ENCODE measurements at regions not wholly inside any gene's neighbourhood (a gene's known extent, or its start where the extent isn't known, plus 50 kb on each side); places are given as distances from the start of the nearest gene placed in this dataset.

DNA sequence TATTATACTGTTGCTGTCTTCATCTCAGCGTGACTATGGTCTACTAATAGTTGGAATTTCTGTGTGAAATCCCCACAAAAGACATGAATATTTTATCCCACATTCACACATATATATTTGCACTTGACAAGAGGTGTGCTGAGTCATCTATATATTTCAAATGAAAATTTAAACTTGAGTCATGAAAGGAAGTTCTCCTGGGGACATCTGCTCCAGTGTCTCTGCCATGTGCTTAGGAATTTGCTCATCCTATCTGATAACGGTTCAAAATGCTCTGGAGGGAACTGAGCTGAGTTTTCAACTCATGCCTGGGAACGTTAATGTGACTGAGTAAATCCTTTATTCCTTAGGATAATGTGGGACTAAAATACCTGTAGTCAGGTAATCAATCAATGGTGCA is 326.2 kb upstream of the MEX3C start:
- TF ChIP-seq, protein P1, sequence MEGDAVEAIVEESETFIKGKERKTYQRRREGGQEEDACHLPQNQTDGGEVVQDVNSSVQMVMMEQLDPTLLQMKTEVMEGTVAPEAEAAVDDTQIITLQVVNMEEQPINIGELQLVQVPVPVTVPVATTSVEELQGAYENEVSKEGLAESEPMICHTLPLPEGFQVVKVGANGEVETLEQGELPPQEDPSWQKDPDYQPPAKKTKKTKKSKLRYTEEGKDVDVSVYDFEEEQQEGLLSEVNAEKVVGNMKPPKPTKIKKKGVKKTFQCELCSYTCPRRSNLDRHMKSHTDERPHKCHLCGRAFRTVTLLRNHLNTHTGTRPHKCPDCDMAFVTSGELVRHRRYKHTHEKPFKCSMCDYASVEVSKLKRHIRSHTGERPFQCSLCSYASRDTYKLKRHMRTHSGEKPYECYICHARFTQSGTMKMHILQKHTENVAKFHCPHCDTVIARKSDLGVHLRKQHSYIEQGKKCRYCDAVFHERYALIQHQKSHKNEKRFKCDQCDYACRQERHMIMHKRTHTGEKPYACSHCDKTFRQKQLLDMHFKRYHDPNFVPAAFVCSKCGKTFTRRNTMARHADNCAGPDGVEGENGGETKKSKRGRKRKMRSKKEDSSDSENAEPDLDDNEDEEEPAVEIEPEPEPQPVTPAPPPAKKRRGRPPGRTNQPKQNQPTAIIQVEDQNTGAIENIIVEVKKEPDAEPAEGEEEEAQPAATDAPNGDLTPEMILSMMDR (IDR thresholded peaks at IDR 0.05) = no peak
- no peak overlapping the region for H3K27ac ChIP-seq
- H3K36me3 ChIP-seq = no peaks in the 10 kb centered on the region
- no peaks in the 10 kb centered on the region for H3K27me3 ChIP-seq
- no peak for DNase-seq (ENCODE audit: low spot score in 2 of 2)
- intact Hi-C loops (cut with DNase I) = no loop called here
- no peak overlapping the region for H3K4me3 ChIP-seq
- H3K4me1 ChIP-seq = no peaks in the 10 kb centered on the region
- no peaks in the 10 kb centered on the region for H3K9me3 ChIP-seq

- Histone ChIP-seq H3K9me3 (no peaks in the 10 kb centered on the region), H3K27ac (no peak overlapping the region), H3K36me3 (no peaks in the 10 kb centered on the region), H3K4me3 (no peak overlapping the region), H3K4me1 (no peaks in the 10 kb centered on the region), H3K27me3 (no peaks in the 10 kb centered on the region)
- DNase-seq (ENCODE audit: low spot score in 2 of 2) = no peak
- intact Hi-C loops (cut with DNase I) = no loop called here
- TF ChIP-seq, protein P1 (IDR thresholded peaks at IDR 0.05) = no peak
These were observed 328.2 kb upstream of the MEX3C start for GRCh38 chr18:51525453-51526225.

DNA sequence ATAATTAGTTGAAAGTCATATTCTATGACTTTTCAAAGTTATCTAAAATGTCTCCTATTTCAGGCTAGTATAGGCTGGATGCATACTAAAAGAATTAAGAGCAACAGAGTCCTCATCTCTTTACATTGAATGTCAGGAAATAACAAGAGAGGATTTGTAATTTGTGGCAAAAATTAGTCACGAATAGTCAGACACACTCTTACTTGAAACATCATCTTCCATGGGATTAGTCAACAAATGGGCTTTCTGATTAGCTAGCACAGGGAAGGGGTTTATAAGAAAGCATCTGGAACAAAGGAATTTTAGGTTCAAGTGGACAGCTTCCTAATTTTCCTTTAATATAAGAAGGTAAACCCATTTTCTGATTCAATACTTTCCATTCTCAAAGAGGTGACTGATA is 330.3 kb upstream of the MEX3C start:
- H3K4me1 ChIP-seq = no peaks in the 10 kb centered on the region
- H3K27me3 ChIP-seq = no peaks in the 10 kb centered on the region
- intact Hi-C loops (cut with DNase I) = no loop called here

GRCh38 chr18:51531501-51531900 is 334.0 kb upstream of the MEX3C start:
- DNase-seq (ENCODE audit: low spot score in 2 of 2) = no peak
- H3K4me1 ChIP-seq = no peaks in the 10 kb centered on the region
- intact Hi-C loops (cut with DNase I) = no loop called here

More for the DNA sequence above, 330.3 kb upstream of the MEX3C start:
- Histone ChIP-seq H3K36me3 (no peaks in the 10 kb centered on the region), H3K4me3 (no peak overlapping the region), H3K9me3 (no peaks in the 10 kb centered on the region), H3K27ac (no peak overlapping the region)
- DNase-seq (ENCODE audit: low spot score in 2 of 2) = no peak
- TF ChIP-seq, protein P1 (IDR thresholded peaks at IDR 0.05) = no peak

DNA sequence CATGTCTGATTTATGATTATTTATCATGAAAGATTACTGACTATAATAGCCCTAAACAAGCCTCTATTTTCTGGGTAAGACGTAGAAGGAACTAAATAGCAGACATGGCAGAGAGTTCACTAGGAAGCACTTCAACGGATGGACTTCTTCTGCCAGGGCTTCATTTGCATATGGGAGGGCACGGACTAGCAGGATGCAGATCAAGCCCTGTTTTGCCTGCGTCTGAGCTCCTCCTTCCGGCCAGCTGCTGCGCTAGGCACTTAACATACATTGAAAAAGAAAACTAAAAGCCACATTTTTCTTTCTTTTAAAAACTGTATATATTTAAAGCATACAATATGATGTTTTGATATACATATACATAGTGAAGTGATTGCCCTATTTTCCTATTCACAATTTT is 340.0 kb upstream of the MEX3C start:
- no peak overlapping the region for H3K27ac ChIP-seq
- no peak overlapping the region for H3K4me3 ChIP-seq
- DNase-seq (ENCODE audit: low spot score in 2 of 2) = no peak
- H3K9me3 ChIP-seq = no peaks in the 10 kb centered on the region
- no peaks in the 10 kb centered on the region for H3K36me3 ChIP-seq
- intact Hi-C loops (cut with DNase I) = no loop called here
- H3K4me1 ChIP-seq = no peaks in the 10 kb centered on the region
- TF ChIP-seq, protein P1 (IDR thresholded peaks at IDR 0.05) = no peak
- no peaks in the 10 kb centered on the region for H3K27me3 ChIP-seq

More at GRCh38 chr18:51531501-51531900, 334.0 kb upstream of the MEX3C start:
- Histone ChIP-seq H3K4me3 (no peak overlapping the region), H3K27ac (no peak overlapping the region), H3K27me3 (no peaks in the 10 kb centered on the region), H3K36me3 (no peaks in the 10 kb centered on the region), H3K9me3 (no peaks in the 10 kb centered on the region)
- TF ChIP-seq, protein P1 (IDR thresholded peaks at IDR 0.05) = no peak

Data from ascending aorta (tissue), 2 donors.